Endothelial cell of umbilical vein (primary cell): ENCODE measurements at regions not wholly inside any gene's neighbourhood (a gene's known extent, or its start where the extent isn't known, plus 50 kb on each side); places are given as distances from the start of the nearest gene placed in this dataset.

Experiments
- BruUV-seq: library from RNA; stranded (reverse); fragments of 400-500 nt; replicated peaks from 2 replicates; lab custom pipeline; 2021; lab: Mats Ljungman, UMichigan
- CTCF ChIA-PET: fragments of 300-600, 350-600 bp; sonication (Branson Sonifier 250); formaldehyde crosslinking; loops from one replicate; lab custom pipeline; 2021; ENCODE audit warnings: antibody characterized with exemption, inconsistent platforms; lab: Charles Lee
- POLR2A ChIA-PET: fragments of 300-600, 350-600 bp; sonication (Branson Sonifier 250); formaldehyde crosslinking; loops from one replicate; lab custom pipeline; 2021; ENCODE audit warnings: antibody characterized with exemption, inconsistent platforms; lab: Charles Lee
- DNase-seq: peaks from one replicate; pipeline ENCODE4 v3.0.0-alpha.2; 2011; ENCODE audit warnings: low read depth, low spot score
- FAIRE-seq: peaks from 2 replicates; lab custom pipeline; 2011; peaks lifted over from hg19 to GRCh38; lab: Jason Lieb, UNC
- H2AFZ ChIP-seq: 2 replicates; pipeline ENCODE4 v1.6.0; 2012; ENCODE audit warnings: low read depth, low read length, control low read depth, inconsistent platforms
- H3K27ac ChIP-seq: 2 replicates; pipeline ENCODE4 v1.5.1; 2011; ENCODE audit warnings: low read depth, mild to moderate bottlenecking, control low read depth, low read length, moderate library complexity; ENCODE audit not compliant: insufficient read depth
- H3K27me3 ChIP-seq, 2 experiments: 2 replicates each; pipeline versions ENCODE4 v1.6.0 to v1.6.1; 2011; ENCODE audit warnings: low read length in 2 of 2, mixed read lengths in 1 of 2; ENCODE audit not compliant: control insufficient read depth in 2 of 2, insufficient read depth in 2 of 2
- H3K36me3 ChIP-seq, 2 experiments: 2 replicates in 1 of 2; 3 replicates in 1 of 2; pipeline ENCODE4 v1.5.1; 2011; ENCODE audit warnings: low read length in 2 of 2, mild to moderate bottlenecking in 1 of 2, moderate library complexity in 1 of 2; ENCODE audit not compliant: control insufficient read depth in 2 of 2, insufficient read depth in 2 of 2; ENCODE audit errors: extremely low read depth in 1 of 2
- H3K4me1 ChIP-seq: 3 replicates; pipeline ENCODE4 v1.5.1; 2011; ENCODE audit warnings: mild to moderate bottlenecking, low read length; ENCODE audit not compliant: control insufficient read depth, insufficient read depth; ENCODE audit errors: extremely low read depth
- H3K4me2 ChIP-seq: 2 replicates; pipeline ENCODE4 v1.6.1; 2011; ENCODE audit warnings: low read length, control low read depth, mixed read lengths; ENCODE audit not compliant: insufficient read depth
- H3K4me3 ChIP-seq, 3 experiments: fragments of 200-600 bp in 1 of 3; sonication (generic), shearing (Covaris generic) in 1 of 3; replicated peaks in 1 of 3; 2 replicates each; pipeline ENCODE4 v1.5.1; 2011 to 2016; ENCODE audit warnings: control low read depth in 3 of 3, low read length in 3 of 3, mild to moderate bottlenecking in 2 of 3, inconsistent platforms in 1 of 3, low read depth in 1 of 3, moderate library complexity in 1 of 3; ENCODE audit not compliant: insufficient read depth in 1 of 3
- H3K79me2 ChIP-seq: 2 replicates; pipeline ENCODE4 v1.6.0; 2012; ENCODE audit warnings: low read length, inconsistent platforms; ENCODE audit not compliant: control insufficient read depth, insufficient read depth
- H3K9ac ChIP-seq: replicated peaks from 2 replicates; pipeline ENCODE3; 2011; ENCODE audit warnings: low read length, control low read depth; ENCODE audit not compliant: insufficient read depth; ENCODE audit errors: extremely low read depth
- H3K9me1 ChIP-seq: replicated peaks from 3 replicates; pipeline ENCODE4 v1.6.0; 2011; ENCODE audit warnings: mild to moderate bottlenecking, low read length; ENCODE audit not compliant: control insufficient read depth, insufficient read depth; ENCODE audit errors: extremely low read depth
- H3K9me3 ChIP-seq: replicated peaks from 2 replicates; pipeline ENCODE4 v1.5.1; 2012; ENCODE audit warnings: low read length, inconsistent platforms; ENCODE audit not compliant: control insufficient read depth, insufficient read depth
- H4K20me1 ChIP-seq: replicated peaks from 2 replicates; pipeline ENCODE3; 2011; ENCODE audit warnings: mild to moderate bottlenecking, low read length; ENCODE audit not compliant: control insufficient read depth, insufficient read depth; ENCODE audit errors: extremely low read depth
- EZH2 ChIP-seq: IDR thresholded peaks from 2 replicates; pipeline ENCODE4 v1.6.1; 2012; ENCODE audit warnings: borderline replicate concordance, low read depth, mild to moderate bottlenecking, moderate library complexity, low read length, inconsistent platforms; ENCODE audit not compliant: severe bottlenecking
- FOS ChIP-seq: IDR thresholded peaks from 2 replicates; pipeline ENCODE4 v1.6.1; 2011; ENCODE audit warnings: mild to moderate bottlenecking, low read length, moderate library complexity, borderline replicate concordance; ENCODE audit not compliant: insufficient read depth
- GATA2 ChIP-seq: IDR thresholded peaks from 2 replicates; pipeline ENCODE4 v1.7.0; 2011; ENCODE audit warnings: low read depth, mild to moderate bottlenecking, moderate library complexity, mixed read lengths, low read length; ENCODE audit not compliant: insufficient read length, insufficient read depth
- JUN ChIP-seq: IDR thresholded peaks from 2 replicates; pipeline ENCODE4 v1.6.1; 2011; ENCODE audit warnings: borderline replicate concordance, low read depth; ENCODE audit not compliant: insufficient read length, insufficient read depth
- MYC ChIP-seq: IDR thresholded peaks from one replicate; pipeline ENCODE4 v1.6.1; 2011; ENCODE audit warnings: mild to moderate bottlenecking, low read depth, low read length
- POLR2A ChIP-seq: IDR thresholded peaks from 2 replicates; pipeline ENCODE4 v1.6.1; 2012; ENCODE audit warnings: low read depth, mild to moderate bottlenecking, control low read depth, low read length
- POLR2AphosphoS5 ChIP-seq: IDR thresholded peaks from 2 replicates; pipeline ENCODE4 v1.6.1; 2012; ENCODE audit warnings: low read depth, mild to moderate bottlenecking, control low read depth, low read length, moderate library complexity; ENCODE audit not compliant: insufficient read depth
- dilution Hi-C: fragments of 300-500 bp; cut with MboI; formaldehyde crosslinking; loops from one replicate; pipeline ENCODE4 v1.15.0; 2019; ENCODE audit warnings: low sequenced_read_pairs; ENCODE audit not compliant: extremely low pct_ligation_motif_present
- intact Hi-C: fragments of 100-400 bp; cut with micrococcal nuclease; formaldehyde crosslinking; loops from one replicate; pipeline ENCODE4 v1.10.0; 2022
- TF ChIP-seq, protein P1 (sequence below): IDR thresholded peaks from 2 replicates; pipeline ENCODE4 v1.6.1; 2011; ENCODE audit not compliant: insufficient read depth, insufficient read length
- TF ChIP-seq, protein P2 (sequence below), 2 donors: IDR thresholded peaks; 1 replicate in 1 of 2; 2 replicates in 1 of 2; pipeline ENCODE4 v1.5.1; 2011; ENCODE audit warnings: low read length in 2 of 2, mild to moderate bottlenecking in 2 of 2, moderate library complexity in 2 of 2, control low read depth in 1 of 2, inconsistent platforms in 1 of 2, low read depth in 1 of 2; ENCODE audit not compliant: insufficient read depth in 1 of 2; ENCODE audit errors: extremely low read depth in 1 of 2

DNA sequence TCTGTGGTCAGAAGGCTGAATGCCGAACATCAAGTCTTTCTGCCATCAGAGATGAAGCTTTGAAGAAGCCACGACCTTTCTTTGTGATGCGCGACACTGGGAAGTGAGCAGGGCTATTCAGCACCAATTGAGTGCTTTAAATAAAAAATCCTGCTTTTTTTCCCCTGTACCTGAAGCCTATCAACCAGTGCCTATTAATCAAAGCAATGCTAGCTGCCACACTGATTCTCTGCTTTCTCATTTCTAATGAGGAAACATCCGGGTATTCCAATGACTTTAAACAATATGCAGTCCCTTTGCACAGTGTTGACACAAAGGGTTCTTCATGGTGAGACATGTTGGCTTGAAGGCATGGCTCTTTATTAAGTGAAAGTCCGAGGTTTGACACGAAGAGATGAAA is 88.0 kb downstream of the GALR1 start:
- FAIRE-seq: no peak
- POLR2A ChIA-PET: no interaction called here

More for the DNA sequence above, 88.0 kb downstream of the GALR1 start:
- Histone ChIP-seq H3K9me1 (no peaks in the 10 kb centered on the region), H2AFZ (no peak overlapping the region), H3K36me3 (no peaks in the 10 kb centered on the region), H3K27me3 (no peaks in the 10 kb centered on the region), H3K27ac (no peak overlapping the region), H3K9ac (no peak overlapping the region), H4K20me1 (no peaks in the 10 kb centered on the region), H3K4me2 (no peak overlapping the region), H3K79me2 (no peaks in the 10 kb centered on the region), H3K4me1 (no peaks in the 10 kb centered on the region), H3K4me3 (no peak overlapping the region), H3K9me3 (peaks cover 8% of the 10 kb centered on the region)
- no peak for DNase-seq
- BruUV-seq: no TSS peak
- intact Hi-C loops: no loop called here
- TF ChIP-seq, protein P1, sequence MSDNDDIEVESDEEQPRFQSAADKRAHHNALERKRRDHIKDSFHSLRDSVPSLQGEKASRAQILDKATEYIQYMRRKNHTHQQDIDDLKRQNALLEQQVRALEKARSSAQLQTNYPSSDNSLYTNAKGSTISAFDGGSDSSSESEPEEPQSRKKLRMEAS: no peak
- no peak for TF ChIP-seq MYC
- no peak for TF ChIP-seq POLR2A
- no peak for TF ChIP-seq JUN
- TF ChIP-seq POLR2AphosphoS5: no peak
- no peak for TF ChIP-seq FOS
- TF ChIP-seq GATA2: no peak
- TF ChIP-seq, protein P2, sequence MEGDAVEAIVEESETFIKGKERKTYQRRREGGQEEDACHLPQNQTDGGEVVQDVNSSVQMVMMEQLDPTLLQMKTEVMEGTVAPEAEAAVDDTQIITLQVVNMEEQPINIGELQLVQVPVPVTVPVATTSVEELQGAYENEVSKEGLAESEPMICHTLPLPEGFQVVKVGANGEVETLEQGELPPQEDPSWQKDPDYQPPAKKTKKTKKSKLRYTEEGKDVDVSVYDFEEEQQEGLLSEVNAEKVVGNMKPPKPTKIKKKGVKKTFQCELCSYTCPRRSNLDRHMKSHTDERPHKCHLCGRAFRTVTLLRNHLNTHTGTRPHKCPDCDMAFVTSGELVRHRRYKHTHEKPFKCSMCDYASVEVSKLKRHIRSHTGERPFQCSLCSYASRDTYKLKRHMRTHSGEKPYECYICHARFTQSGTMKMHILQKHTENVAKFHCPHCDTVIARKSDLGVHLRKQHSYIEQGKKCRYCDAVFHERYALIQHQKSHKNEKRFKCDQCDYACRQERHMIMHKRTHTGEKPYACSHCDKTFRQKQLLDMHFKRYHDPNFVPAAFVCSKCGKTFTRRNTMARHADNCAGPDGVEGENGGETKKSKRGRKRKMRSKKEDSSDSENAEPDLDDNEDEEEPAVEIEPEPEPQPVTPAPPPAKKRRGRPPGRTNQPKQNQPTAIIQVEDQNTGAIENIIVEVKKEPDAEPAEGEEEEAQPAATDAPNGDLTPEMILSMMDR (IDR thresholded peaks at IDR 0.05; ENCODE audit: extremely low read depth in 1 of 2, insufficient read depth in 1 of 2, low read depth in 1 of 2, low read length in 2 of 2): no peak
- no peak for TF ChIP-seq EZH2
- dilution Hi-C loops: no loop called here
- CTCF ChIA-PET: no interaction called here
